Stimulated activated CD4-positive, alpha-beta T cell treated with anti-CD3 and anti-CD28 coated beads, Interleukin-12 subunit alpha, Interleukin-12 subunit beta, amount 100 ng/mL, for 24 hours (primary cell): ENCODE measurements at regions not wholly inside any gene's neighbourhood (a gene's known extent, or its start where the extent isn't known, plus 50 kb on each side); places are given as distances from the start of the nearest gene placed in this dataset.

Experiments
- DNase-seq, 2 experiments: peaks; one replicate each; pipeline ENCODE4 v3.0.0-alpha.2; 2020; ENCODE audit warnings: low read depth in 2 of 2

GRCh38 chr14:86997271-86997670 is 995.7 kb downstream of the GALC start:
- no peak for DNase-seq

- no peak for DNase-seq
Observed at GRCh38 chr14:86990396-86990795, 1002.6 kb downstream of the GALC start.

- no peak for DNase-seq
Observed at GRCh38 chr14:86989285-86989684, 1003.7 kb downstream of the GALC start.

GRCh38 chr14:86987966-86988365 is 1005.0 kb downstream of the GALC start:
- no peak for DNase-seq

GRCh38 chr14:86973177-86973576 is 1019.8 kb downstream of the GALC start:
- no peak for DNase-seq

- no peak for DNase-seq
Observed at GRCh38 chr14:86971292-86971691, 1021.7 kb downstream of the GALC start.

GRCh38 chr14:86961106-86961716 is 1031.8 kb downstream of the GALC start:
- DNase-seq, result no peak

GRCh38 chr14:86955771-86956354 is 1037.1 kb downstream of the GALC start:
- DNase-seq, result no peak

- DNase-seq, result no peak
Observed at GRCh38 chr14:86954623-86955022, 1038.4 kb downstream of the GALC start.

GRCh38 chr14:86946446-86946845 is 1046.5 kb downstream of the GALC start:
- no peak for DNase-seq

- no peak for DNase-seq
Observed at GRCh38 chr14:86944434-86944833, 1048.5 kb downstream of the GALC start.

GRCh38 chr14:86943391-86944365 is 1049.3 kb downstream of the GALC start:
- DNase-seq, result no peak

- no peak for DNase-seq
Observed at GRCh38 chr14:86942936-86943335, 1050.0 kb downstream of the GALC start.

GRCh38 chr14:86940106-86940505 is 1052.9 kb downstream of the GALC start:
- no peak for DNase-seq

GRCh38 chr14:86938320-86938719 is 1054.7 kb downstream of the GALC start:
- no peak for DNase-seq

- no peak for DNase-seq
Observed at GRCh38 chr14:86936556-86936955, 1056.4 kb downstream of the GALC start.

GRCh38 chr14:86935241-86935885 is 1057.6 kb downstream of the GALC start:
- DNase-seq, result no peak

GRCh38 chr14:86933958-86934595 is 1058.9 kb downstream of the GALC start:
- DNase-seq, result no peak

GRCh38 chr14:86933460-86933859 is 1059.5 kb downstream of the GALC start:
- no peak for DNase-seq

GRCh38 chr14:86915406-86915805 is 1077.6 kb downstream of the GALC start:
- DNase-seq, result no peak

GRCh38 chr14:86912709-86913108 is 1080.3 kb downstream of the GALC start:
- DNase-seq, result no peak

- DNase-seq, result no peak
Observed at GRCh38 chr14:86911486-86911885, 1081.5 kb downstream of the GALC start.
